ENCODE measurements at regions not wholly inside any gene's neighbourhood (a gene's known extent, or its start where the extent isn't known, plus 50 kb on each side); places are given as distances from the start of the nearest gene placed in this dataset.

- H3K4me2 ChIP-seq, result no peak overlapping the region
- H3K27ac ChIP-seq, result no peak overlapping the region
- POLR2A ChIA-PET, result no interaction called here
- no peak for TF ChIP-seq NR3C1 (IDR thresholded peaks at IDR 0.05)
- no peak for TF ChIP-seq ZSCAN20 (CRISPR knock-in tag; IDR thresholded peaks at IDR 0.05)
- TF ChIP-seq CHD2 (IDR thresholded peaks at IDR 0.05; ENCODE audit: low read length, partially characterized antibody), result no peak
- TF ChIP-seq KDM1A (IDR thresholded peaks at IDR 0.05; ENCODE audit: low read depth), result no peak
- TF ChIP-seq JUN (IDR thresholded peaks at IDR 0.05), result no peak
- no peak for TF ChIP-seq HOXB13 (CRISPR knock-in tag; IDR thresholded peaks at IDR 0.05; ENCODE audit: low read depth)
- TF ChIP-seq RFX5 (IDR thresholded peaks at IDR 0.05), result no peak
- no peak for TF ChIP-seq FOXS1 (CRISPR knock-in tag; IDR thresholded peaks at IDR 0.05)
- no peak for TF ChIP-seq JUNB (IDR thresholded peaks at IDR 0.05)
- TF ChIP-seq E2F6 (IDR thresholded peaks at IDR 0.05; ENCODE audit: borderline replicate concordance, low read depth), result no peak
- TF ChIP-seq EP300 (IDR thresholded peaks at IDR 0.05), result no peak
- TF ChIP-seq REST (IDR thresholded peaks at IDR 0.05), result no peak
- TF ChIP-seq RNF2 (IDR thresholded peaks at IDR 0.05; ENCODE audit: borderline replicate concordance, low read depth), result no peak
- DNase-seq (ENCODE audit: low read depth in 1 of 2, low spot score in 1 of 2) (no peak), FAIRE-seq (no peak), ATAC-seq (no peak)
- H3K9me3 ChIP-seq, result no peaks in the 10 kb centered on the region; the same call in 2 of the 3 replicates
- CTCF ChIA-PET, result no interaction called here
- WGBS (ENCODE audit: missing lambda C conversion rate), result 75% methylated on average over 1 of the region's 1 CpG
- peaks cover 9% of the 10 kb centered on the region; the same call in 1 of the 3 replicates for H3K4me1 ChIP-seq
- no peak overlapping the region for H3K4me3 ChIP-seq
Measured at GRCh38 chr5:145579301-145579700, 255.8 kb downstream of the PRELID2 start.

GRCh38 chr5:145574889-145575573 is 260.1 kb downstream of the PRELID2 start:
- no peak overlapping the region for H3K4me3 ChIP-seq
- no peak overlapping the region for H3K27ac ChIP-seq
- WGBS (ENCODE audit: missing lambda C conversion rate), result 47% methylated on average over 3 of the region's 3 CpGs
- H3K4me2 ChIP-seq, result no peak overlapping the region
- POLR2A ChIA-PET, result no interaction called here
- no peak for TF ChIP-seq HDAC2 (IDR thresholded peaks at IDR 0.05)
- no peak for TF ChIP-seq USF2 (IDR thresholded peaks at IDR 0.05)
- TF ChIP-seq MAX (IDR thresholded peaks at IDR 0.05), result no peak
- TF ChIP-seq BHLHE40 (IDR thresholded peaks at IDR 0.05; ENCODE audit: low read depth, low read length), result no peak
- TF ChIP-seq MYC (IDR thresholded peaks at IDR 0.05; ENCODE audit: borderline replicate concordance, low read length), result no peak
- no peak for TF ChIP-seq MAZ (IDR thresholded peaks at IDR 0.05; ENCODE audit: borderline replicate concordance, low read depth, low read length)
- TF ChIP-seq RARB (CRISPR knock-in tag; IDR thresholded peaks at IDR 0.05), result no peak
- no peak for TF ChIP-seq E2F6 (IDR thresholded peaks at IDR 0.05; ENCODE audit: borderline replicate concordance, low read depth)
- TF ChIP-seq FOSB (CRISPR knock-in tag; IDR thresholded peaks at IDR 0.05), result no peak
- TF ChIP-seq MAFK (IDR thresholded peaks at IDR 0.05; ENCODE audit: partially characterized antibody), result no peak
- no peak for ATAC-seq
- FAIRE-seq, result no peak
- no peak for DNase-seq (ENCODE audit: low read depth in 1 of 2, low spot score in 1 of 2)
- H3K9me3 ChIP-seq, result no peaks in the 10 kb centered on the region; the same call in 2 of the 3 replicates
- CTCF ChIA-PET, result no interaction called here
- H3K4me1 ChIP-seq, result peaks cover 5% of the 10 kb centered on the region; the same call in 1 of the 3 replicates

Measured in A549 (cell line).